GM12892 (cell line): ENCODE measurements at regions not wholly inside any gene's neighbourhood (a gene's known extent, or its start where the extent isn't known, plus 50 kb on each side); places are given as distances from the start of the nearest gene placed in this dataset.

Experiments used
- DNase-seq: peaks from one replicate; pipeline ENCODE4 v3.0.0; 2011; ENCODE audit not compliant: insufficient read length
- FAIRE-seq: peaks from 2 replicates; lab custom pipeline; 2011; peaks lifted over from hg19 to GRCh38; lab: Jason Lieb, UNC
- POLR2A ChIP-seq: IDR thresholded peaks from 2 replicates; pipeline ENCODE4 v1.6.1; 2011; ENCODE audit warnings: low read depth, low read length, control low read depth
- POLR2AphosphoS5 ChIP-seq: IDR thresholded peaks from 2 replicates; pipeline ENCODE4 v1.6.1; 2011; ENCODE audit warnings: low read depth, low read length, control low read depth
- TAF1 ChIP-seq: IDR thresholded peaks from 2 replicates; pipeline ENCODE4 v1.6.1; 2011; ENCODE audit warnings: low read depth, mild to moderate bottlenecking, control low read depth, low read length, borderline replicate concordance

DNA sequence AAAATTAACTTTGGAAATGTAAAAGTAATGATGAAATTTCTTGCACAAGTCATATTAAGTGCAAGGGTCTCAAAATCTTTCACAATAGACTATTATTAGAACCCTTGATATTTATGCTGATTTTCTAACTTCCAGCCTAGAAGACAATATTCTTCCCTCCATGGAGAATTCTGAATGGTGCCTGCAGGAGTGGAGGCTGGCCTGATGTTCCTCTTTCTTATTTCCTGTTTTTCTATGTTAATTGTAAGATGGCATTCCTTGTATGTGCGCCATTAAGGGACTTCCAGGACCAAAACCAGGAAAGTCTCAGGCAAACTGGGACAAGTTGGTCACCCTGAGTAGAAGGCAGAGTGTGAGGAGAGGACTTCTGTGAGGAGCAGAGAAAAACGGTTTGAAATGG, 294.9 kb downstream of the DLEU7 start:
- DNase-seq: no peak
- no peak for FAIRE-seq
- TF ChIP-seq POLR2AphosphoS5 (no peak), POLR2A (no peak), TAF1 (no peak)

DNA sequence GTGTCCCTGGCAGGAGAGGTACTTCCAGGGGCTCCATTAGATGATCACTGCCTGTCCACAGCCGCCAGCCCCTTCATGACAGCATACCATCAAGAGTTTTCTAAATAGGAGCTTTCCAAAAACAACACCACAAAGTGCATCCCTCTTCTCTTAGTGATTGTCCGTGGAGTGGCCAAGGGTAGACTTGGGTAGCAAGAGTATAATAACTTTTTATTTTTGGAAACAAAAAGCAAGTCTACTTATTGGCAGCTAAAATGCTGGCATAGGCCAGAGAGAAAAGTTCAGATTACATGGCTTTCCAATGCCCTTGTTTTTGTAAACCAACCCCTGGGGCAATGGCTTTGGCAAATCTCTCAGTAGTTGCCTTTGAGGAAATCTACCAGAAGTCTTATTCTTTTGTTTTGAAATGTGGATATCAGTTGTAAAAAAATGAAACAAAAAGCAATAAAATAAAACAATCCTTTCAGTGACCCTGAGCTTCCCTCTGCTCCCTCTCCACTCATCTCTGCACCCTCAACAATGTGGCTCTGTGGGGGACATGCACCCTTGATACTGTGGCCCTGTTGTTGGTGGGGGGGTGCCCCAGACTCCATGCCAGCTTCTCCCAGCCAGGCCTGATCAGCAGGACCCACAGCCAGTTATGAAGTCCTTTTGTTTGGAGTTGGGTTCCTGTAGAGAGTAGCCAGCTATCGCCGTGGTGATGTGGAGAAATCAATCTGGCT, 294.1 kb downstream of the DLEU7 start:
- DNase-seq (no peak), FAIRE-seq (no peak)
- TF ChIP-seq POLR2AphosphoS5 (no peak), TAF1 (no peak), POLR2A (no peak)

DNA sequence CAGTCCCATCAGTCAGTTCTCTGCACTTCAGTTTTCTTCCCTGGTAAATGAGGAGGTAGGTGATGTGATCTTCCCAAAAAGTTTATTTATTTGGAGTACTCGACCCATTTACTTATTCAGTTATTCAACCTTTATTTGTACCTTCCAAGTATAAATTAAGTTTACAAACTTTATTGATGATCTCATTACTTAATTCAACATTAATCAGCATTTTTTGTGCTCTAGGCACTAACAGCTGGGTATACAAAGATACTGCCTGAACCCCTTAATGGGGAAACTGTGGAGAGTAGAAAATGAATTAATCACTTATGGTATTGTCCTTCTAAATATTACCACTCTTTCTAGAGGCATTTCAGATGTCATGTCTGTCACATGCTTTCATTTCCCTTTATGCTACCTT, 293.3 kb downstream of the DLEU7 start:
- TF ChIP-seq POLR2A: no peak
- TF ChIP-seq TAF1: no peak
- TF ChIP-seq POLR2AphosphoS5: no peak
- DNase-seq: no peak
- FAIRE-seq: no peak

DNA sequence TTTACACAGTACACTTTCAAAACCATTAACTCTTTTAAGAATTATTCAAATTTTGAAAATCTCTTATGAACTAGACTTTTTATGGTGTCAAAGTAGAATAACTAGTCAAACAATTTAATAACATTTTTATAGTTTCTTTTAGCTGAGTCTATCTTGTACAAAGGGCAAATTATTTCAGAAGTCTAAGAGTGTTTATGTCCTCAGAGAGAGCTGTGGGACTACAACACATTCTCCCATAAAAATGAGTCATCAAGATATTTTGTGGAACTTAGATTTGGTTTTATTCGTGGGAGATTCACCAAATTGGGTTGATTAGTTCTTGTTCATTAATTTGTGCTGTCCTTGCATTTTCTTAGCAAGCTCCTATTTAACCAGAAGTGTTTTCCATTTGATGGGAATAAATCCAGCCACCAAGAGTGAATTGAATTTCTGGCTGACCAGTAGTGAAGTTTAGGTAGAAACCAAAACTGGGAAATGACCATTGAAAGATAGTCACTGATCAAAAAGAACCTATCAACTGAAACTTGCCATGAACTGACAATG, 291.0 kb downstream of the DLEU7 start:
- TF ChIP-seq POLR2A (no peak), POLR2AphosphoS5 (no peak), TAF1 (no peak)
- no peak for FAIRE-seq
- no peak for DNase-seq

DNA sequence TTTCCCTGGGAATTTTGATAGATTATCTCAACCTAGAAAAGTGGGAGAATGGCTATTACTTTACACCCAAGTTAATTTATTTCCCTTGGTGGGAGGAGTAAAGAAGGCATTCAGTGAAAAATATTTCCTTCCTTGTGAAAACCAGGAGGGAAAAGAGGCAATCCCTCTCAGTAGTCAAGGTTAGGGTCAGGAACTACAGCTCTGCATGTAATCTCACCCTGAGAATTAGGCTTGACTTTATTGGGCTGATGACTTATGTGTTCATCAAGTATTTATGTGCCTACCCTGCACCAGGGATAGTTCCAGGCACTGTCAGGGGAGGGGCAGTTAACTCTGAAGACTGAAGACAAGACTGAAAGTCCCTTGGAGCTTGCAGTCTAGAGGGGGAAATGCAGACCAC, 281.8 kb downstream of the DLEU7 start:
- TF ChIP-seq TAF1 (no peak), POLR2AphosphoS5 (no peak), POLR2A (no peak)
- DNase-seq: no peak
- no peak for FAIRE-seq

DNA sequence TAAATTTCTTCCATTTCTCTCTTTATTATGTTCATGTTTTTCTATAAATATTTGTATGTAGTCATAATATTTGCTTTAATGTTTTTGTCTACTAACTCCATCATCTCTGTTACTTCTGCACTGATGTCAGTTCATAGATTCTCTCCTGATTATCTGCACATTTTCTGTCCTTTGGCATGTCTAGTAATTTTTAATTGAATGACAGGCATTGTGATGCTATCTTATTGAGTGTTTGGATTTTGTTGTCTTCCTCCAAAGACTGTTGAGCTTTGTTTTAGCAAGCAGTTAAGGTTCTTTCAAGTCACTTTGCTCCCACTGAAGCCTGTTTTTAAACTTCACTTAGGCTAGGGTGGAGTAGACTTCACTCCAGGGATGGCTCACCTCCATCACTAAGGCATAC, 276.8 kb downstream of the DLEU7 start:
- TF ChIP-seq POLR2AphosphoS5 (no peak), POLR2A (no peak), TAF1 (no peak)
- FAIRE-seq (no peak), DNase-seq (no peak)

DNA sequence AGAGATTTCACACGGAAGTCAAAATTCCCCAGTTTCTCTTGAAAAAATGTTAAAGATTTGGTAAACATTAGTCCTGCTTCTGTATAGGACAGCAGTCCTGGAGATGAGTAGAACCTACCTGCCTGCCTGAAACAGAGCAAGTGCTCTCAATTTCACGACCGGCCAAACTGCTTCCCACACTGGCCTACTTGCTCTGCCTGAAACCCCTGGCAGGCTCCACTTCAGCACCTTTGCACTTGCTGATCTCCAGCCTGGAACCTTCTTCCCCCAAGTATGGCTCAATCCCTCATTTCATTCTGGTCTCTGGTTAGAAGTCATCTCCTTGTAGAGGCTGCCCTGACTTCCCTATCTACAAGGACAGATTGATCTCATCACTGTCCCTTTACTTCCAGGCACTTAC, 271.4 kb downstream of the DLEU7 start:
- FAIRE-seq: no peak
- TF ChIP-seq POLR2A (no peak), TAF1 (no peak), POLR2AphosphoS5 (no peak)
- no peak for DNase-seq

DNA sequence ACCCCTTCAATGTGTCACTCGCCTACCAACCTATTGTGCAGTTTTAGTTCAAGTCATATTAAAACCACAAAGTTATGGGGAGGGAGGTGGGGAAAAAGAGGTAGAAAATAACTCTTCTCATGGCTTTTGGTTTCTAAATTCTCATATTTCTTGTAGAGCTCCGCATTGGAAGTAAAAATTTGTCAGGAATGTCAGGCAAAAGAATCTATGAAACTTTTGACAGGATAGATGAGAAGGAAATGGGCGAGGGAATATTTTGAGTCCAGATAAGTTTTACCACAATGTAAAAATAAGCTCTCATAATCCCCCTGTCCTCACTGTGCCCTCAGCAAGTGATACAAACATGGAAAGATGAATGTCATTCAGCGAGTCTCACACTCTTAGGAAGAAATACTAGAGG, 270.4 kb downstream of the DLEU7 start:
- FAIRE-seq: no peak
- no peak for DNase-seq

DNA sequence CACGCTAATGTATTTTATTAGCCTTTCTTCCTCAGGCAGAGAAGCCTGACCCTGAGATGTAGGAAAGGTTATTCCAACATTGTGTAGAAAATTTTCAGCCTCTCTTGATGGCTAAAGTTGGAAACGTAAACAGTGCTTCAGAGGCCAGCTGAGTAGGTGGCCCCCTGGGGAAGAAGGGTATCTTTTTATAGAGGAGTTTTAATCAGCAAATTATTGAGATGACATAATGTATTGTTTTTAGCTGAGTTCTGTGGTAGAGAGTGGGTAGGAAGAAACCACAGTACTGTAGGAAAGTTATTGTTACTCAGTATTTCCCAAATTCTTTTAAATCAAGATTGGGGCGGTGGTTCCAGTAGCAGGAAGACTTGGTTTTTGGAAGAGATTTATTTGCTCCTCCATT, 268.8 kb downstream of the DLEU7 start:
- DNase-seq (no peak), FAIRE-seq (no peak)
- TF ChIP-seq POLR2A: no peak
- TF ChIP-seq POLR2AphosphoS5: no peak
- TF ChIP-seq TAF1: no peak

More for the DNA sequence above, 270.4 kb downstream of the DLEU7 start:
- TF ChIP-seq POLR2AphosphoS5 (no peak), POLR2A (no peak), TAF1 (no peak)

DNA sequence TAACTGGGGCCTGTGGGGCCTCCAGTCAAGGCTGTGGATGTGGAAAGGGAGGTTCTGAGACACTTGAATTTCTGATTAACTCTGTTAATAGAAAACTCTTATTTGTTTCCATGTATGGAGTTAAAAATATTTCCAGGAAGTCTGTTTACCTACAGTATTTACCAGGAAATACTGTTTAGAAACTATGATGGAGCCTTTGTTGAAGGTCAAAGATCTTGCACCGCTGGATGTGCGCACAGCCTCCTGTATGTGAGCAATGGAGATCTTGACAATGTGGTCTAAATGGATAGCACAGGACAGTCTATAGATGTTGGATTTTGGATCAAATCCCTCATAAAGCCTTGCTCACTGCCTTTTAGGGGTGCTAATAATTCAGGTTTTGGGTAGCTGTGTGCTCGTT, 268.4 kb downstream of the DLEU7 start:
- TF ChIP-seq POLR2AphosphoS5: no peak
- TF ChIP-seq TAF1: no peak
- TF ChIP-seq POLR2A: no peak
- no peak for DNase-seq
- no peak for FAIRE-seq

DNA sequence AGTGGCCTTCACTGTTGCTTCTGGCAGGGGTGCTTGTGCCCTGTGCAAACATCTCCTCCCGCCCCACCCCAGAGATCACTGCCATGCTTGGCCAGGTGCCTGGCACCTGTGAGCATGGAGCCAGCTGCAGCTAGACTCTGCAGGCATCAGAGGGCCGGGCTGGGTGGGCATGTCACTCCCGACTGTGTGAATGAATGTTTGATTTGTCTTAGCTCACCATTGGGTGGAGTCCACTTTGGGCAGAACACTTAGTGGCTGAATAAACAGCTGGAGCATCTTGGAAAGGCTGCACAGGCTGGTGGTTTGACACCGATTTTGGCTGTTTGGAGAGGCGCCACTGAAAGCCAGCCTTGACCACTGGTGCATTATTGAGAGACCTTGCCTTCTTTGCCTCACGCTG, 267.3 kb downstream of the DLEU7 start:
- TF ChIP-seq POLR2A: no peak
- no peak for TF ChIP-seq POLR2AphosphoS5
- TF ChIP-seq TAF1: no peak
- FAIRE-seq (no peak), DNase-seq (no peak)

DNA sequence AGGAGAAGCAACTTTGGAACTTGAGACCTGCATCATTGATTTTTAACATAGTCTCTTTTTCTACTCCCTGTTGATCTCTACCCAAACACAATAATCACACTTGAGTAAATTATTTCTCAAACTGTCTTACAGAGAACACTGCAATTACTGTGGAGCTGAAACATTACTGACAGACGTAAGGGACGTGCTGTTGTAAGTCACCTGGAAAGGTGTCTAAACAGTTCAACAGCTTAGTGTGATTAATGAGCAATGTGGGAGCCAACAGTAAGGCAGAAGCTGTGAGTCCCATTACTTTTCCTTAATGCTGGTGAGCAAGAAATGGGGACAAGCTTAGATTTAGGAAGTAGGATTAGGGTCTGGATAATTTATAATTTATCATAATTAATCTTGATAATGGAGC, 265.7 kb downstream of the DLEU7 start:
- no peak for TF ChIP-seq POLR2AphosphoS5
- no peak for TF ChIP-seq POLR2A
- no peak for TF ChIP-seq TAF1
- DNase-seq: no peak
- FAIRE-seq: no peak
